ENCODE measurements at regions not wholly inside any gene's neighbourhood (a gene's known extent, or its start where the extent isn't known, plus 50 kb on each side); places are given as distances from the start of the nearest gene placed in this dataset.

DNA sequence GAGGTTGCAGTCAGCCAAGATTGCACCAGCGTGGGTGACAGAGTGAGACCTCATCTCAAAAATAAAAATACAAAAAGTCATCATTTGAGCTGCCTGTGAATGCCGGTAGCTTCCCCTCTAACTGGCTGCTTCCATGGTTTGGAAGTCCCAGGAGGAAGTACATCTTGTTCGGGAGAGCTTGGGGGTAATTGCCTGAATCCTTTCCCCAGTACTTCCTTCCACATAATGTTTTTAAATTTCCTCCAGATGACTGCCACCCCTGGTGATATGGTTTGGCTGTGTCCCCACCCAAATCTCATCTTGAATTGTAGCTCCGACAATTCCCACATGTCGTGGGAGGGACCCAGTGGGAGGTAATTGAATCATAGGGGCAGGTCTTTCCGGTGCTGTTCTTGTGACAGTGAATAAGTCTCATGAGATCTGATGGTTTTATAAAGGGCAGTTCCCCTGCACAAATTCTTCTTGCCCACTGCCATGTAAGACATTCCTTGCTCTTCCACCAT, 87.2 kb downstream of the SPRING1 start:
- DNase-seq: no peak

DNA sequence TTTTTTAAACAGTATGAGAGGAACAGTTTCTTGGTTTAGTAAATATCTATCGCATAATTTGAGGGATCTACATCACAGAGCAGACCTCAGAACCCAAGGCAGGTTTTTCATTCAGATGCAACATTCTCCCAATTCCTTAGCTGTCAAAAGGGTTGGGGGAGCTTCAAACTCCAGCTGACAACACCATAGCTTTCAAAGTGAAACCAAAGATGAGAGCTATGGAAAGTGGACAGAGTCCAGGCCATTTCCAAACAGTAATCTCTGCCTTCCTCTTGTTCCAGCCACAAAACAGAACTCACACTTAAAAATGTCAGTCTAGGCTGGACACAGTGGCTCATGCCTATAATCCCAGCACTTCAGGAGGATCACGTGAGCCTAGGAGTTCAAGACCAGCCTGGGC, 87.8 kb downstream of the SPRING1 start:
- no peak for DNase-seq

DNA sequence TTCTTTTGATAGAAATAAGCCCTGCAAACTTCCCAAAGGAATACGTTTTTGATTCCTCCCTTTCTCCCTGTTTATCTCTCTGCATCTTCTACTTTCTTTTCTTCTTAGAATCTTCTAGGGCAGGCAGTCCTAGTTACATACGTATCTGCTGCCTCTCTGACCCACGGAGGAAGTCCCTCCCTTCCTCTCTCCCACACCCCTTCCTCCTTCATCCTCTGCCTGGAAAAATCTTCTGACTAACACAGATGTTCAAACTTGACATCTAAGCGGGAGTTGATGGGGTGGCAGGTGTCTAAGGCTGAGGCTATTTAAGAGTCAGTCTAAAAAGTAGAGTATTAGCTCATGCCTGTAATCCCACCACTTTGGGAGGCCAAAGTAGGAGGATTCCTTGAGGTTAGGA, 88.6 kb downstream of the MAP1LC3B2 start:
- DNase-seq: no peak

DNA sequence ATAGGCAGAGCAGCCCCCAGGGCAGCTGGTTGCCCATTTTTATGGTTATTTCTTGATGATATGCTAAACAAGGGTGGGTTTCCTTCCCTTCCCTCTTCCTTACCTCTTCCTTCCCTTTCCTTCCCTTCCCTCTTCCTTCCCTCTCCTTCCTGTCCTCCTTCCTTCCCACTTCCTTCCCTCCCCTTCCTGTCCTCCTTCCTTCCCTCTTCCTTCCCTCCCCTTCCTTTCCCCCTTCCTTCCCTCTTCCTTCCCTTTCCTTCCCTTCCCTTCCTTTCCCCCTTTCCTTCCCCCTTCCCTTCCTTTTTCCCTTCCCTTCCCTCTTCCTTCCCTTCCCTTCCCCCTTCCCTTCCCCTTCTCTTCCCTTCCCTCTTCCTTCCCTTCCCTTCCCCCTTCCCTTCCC, 87.7 kb downstream of the MAP1LC3B2 start:
- DNase-seq: no peak

DNA sequence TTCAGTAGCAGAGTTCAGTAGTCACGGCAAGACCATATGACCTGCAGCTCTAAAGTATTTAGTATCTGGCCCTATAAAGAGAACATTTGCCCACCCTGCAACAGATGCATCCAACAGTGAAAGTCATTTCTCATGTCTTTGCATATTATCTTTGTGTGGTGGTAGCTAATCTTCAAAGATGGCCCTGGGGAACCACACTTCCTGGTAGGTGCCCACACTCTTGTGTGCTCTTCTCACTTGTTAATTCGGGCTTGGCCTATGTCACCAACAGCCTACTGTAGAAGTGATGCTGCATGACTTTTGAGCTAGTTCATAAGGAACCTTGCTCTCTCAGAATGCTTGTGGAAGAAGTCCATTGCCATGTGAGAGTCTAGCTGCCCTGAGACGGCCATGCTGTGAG, 85.6 kb downstream of the MAP1LC3B2 start:
- DNase-seq: no peak

DNA sequence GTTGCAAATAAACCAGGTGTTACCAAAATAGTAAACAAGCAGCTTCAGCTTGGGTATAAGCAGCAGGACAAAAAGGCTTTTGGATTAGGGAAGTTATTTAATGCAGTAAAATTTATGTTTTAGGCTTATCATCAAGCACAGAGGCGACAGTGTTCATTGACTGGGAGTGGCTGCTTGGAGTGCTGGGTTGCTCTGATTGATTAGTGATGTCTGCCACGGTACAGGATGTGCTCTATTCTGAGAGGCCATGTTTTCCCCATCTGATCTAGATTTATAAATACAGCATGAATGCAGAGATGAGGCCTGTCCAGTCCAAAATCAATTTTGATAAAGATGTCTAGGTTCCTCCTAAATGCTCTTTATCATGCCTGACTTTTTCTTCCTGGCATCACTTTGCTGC, 83.5 kb downstream of the MAP1LC3B2 start:
- DNase-seq: no peak

DNA sequence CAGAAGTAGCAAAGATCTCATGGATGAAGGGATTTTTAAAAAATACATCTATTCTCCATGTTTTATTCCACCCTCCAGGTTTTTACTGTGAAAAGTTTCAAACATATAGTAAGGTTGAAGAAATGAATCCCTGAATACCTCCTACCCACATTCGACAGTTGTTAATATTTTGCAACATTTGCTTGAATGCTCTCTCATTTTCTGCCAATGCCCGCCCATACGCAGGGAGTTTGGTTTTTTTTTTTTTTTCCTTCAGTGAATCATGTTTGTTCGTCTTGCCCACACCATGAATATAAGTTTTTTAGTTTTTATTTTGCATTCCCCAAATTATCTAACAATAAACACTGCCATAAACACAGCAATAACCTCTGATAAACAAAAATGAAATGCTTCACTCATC, 82.9 kb downstream of the MAP1LC3B2 start:
- DNase-seq: no peak

DNA sequence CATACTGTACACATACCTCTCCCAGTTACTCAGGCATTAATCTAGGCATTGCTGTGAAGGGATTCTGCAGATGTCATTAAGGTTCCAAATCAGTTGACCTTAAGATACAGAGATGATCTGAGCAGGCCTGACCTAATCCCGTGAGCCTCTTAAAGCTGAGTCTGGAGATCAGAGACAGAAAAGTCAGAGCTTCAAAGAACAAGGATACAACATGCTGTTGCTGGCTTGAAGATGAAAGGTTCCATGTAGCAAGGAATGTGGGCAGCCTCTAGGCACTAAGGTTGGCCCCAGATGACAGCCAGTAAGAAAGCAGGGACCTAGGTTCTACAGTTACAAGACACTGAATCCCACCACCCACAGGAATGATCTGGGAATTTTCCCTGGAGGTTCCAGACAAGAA, 81.1 kb downstream of the MAP1LC3B2 start:
- DNase-seq: no peak

DNA sequence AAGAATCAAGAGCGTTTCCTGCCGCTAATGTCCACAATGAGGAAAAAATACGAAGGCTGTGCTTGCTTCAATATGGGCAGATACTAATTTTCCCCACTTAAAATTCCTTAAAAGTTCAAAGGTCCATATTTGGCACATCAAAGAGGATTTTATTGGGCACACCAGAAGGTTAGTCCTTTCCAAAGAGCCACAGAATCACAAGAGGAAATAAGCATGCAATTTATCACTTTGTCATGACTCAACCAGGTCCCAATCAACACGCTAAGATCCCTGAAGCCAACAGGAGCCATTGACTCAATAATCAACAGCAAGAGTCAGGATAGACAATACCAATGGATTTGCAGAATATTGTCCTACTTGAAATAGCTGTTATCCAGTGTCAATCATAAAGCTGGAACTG, 80.6 kb downstream of the MAP1LC3B2 start:
- no peak for DNase-seq

DNA sequence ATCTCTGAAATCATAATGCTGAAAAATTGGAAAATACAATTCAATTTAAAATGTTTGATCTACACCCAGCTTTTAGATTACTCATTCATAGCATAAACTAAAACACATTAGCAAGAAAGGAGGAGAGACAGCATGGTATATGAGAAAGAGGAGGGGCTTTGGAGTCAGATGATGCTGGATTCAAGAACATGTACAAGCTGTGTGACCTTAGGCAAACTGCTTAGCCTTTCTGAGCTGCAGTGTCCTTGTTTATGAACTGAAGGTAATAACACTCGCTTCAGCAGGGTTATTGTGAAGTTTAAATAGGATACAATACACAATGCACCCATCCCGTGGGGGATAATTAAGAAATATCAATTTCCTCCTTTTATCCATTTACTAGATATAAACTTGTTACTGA, 79.2 kb downstream of the MAP1LC3B2 start:
- DNase-seq: no peak

DNA sequence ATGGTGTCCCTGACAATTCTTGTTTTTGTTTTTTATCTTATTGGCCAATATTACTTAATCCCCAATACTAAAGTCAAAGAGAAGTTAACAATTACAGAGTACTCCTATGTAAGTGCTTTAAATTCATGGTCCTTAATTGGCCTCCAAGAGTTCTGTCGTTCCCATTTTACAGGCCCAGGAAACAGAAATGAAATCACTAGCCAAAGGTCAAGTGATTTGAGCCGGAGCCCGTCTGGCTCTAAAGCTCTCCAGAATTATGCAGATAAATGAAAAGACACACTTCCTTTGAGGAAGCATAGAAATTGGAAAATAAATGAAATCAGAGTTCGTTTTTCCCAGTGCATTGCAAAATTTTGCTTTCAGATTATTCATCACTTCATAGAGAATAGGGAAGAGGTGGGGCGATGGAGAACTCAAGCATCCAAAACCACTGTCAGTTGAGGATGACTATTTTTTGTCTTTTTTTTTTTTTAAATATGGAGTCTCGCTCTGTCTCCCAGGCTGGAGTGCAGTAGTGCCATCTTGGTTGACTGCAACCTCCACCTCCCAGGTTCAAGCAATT, 78.5 kb downstream of the MAP1LC3B2 start:
- no peak for DNase-seq

DNA sequence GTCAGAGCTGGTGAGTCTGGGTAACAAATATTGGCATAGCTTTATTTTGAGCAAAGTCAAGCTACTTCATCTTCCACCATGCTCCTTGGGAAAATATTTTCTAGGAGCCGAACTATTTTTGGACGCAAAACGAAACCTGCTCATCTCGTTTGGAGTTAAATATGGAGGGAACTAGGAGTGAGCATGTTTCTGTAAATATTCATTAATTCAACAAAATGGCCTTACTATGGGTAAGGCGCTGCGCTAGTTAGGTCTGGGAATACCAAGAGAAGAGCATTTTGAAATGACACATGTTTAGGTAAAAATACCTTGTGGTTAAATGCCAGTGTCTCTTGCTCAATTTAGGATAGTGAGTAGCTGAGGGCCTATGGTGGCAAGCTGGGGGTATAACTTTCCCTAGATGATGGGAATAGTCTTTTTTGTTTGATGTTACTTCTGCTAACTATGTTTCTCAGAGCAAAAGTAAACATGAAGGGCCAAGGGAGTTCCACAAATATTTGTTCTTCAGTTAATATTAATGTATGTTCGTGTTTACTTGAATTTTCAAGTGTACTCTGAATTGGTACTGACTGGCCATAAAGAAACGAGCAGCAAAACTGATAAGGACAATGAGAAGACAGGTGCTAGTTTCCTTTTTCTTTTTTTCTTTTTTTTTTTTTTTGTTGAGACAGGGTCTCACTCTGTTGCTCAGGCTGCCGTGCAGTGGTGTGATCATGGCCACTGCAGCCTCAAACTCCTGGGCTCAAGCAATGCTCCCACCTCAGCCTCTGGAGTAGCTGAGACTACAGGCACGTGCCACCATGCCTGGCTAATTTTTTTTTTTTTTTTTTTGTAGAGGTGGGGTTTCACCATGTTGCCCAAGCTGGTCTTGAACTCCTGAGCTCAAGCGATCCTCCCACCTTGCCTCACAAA, 77.7 kb downstream of the MAP1LC3B2 start:
- no peak for DNase-seq

DNA sequence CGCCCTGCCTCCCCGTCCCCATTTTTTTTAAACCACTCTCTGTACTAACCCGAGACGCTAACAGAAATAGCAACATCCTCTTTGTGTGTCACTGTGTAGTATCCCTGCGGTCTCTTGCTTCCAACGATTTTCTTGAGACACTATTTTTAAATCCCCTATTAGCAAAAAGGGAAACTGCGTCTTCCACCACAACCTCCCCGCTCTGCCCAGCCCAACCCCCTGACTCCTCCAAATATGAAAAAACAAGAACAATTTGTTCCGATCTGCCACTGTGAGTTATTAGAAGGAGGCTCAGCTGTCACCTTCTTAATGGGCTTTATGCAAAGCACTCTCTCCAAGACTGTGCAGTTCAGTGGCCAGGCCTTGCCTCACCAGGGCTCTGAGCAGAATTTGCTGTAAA, 76.3 kb downstream of the MAP1LC3B2 start:
- no peak for DNase-seq

DNA sequence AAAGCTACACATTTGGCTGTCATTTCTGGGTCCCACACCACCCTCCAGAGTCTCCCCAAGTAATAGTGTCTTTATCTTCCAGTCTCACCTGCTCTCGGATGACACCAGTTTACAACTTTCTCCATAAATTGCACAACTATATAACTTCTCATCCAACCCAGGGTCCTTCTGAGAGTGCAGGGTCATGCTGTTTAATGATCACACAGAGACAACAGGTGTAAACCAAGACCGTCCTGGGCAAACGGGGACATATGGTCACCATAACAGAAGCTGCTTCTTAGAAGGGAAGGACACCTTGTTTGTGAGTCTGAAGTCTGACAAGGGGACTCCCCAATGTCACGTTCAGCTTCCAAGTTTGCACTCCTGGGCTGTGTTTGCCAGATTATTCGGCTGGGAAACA, 74.3 kb downstream of the MAP1LC3B2 start:
- DNase-seq: no peak

DNA sequence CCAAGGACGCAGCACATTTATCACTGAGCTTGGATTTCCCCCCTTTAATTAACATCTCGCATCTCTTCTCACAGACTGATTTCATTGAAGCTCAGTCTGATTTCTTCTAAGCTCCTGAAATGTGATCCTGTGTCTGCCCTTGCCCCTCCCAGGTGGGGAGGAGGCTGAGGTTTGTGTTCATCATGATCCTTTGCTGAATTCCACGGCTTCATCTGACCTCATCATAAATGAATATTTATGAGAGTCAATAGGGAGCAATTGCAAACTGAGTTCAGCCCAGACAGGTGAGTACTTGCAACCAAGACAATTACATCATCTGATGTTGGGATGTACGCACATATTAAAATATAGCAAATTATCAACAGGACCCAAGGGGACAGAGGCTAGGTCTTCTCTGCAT, 72.4 kb downstream of the MAP1LC3B2 start:
- no peak for DNase-seq

DNA sequence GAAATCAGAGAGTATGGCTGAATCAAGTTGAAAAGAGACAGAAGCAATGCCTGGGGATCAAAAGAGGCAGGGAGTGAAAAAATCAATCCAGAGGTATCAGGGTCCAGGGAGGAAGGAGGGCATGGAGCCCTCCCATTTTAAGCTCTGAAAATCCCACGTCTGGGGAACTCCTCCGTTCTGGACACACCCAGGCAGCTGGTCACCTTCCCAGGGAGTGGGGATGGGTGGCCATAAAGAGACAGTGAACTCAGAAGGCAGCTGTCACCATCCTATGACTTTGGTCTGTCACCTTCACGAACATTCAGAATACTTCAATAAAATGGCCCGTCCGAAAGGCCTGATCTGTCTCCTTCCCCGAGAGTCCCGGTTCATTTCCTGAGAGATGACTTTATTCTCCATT, 71.6 kb downstream of the MAP1LC3B2 start:
- no peak for DNase-seq

DNA sequence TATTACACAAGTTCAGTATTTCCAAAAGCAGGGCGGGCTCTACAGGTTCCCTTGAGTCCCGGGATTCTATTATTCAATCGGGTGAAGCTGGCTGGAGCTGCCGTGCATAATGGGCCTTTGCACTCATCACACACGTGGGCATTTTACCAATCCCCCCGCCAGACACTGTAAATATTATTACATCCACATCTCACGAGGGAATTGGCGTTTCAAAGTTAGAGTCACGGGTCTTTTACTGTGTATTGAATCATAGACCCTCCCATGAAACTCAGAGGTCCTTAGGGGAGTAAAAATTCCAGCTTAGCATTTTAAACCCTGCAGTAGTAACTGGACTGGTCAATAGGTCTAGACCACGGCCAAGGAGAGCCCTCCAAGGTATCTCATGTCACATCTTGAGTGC, 70.3 kb downstream of the MAP1LC3B2 start:
- DNase-seq: no peak

DNA sequence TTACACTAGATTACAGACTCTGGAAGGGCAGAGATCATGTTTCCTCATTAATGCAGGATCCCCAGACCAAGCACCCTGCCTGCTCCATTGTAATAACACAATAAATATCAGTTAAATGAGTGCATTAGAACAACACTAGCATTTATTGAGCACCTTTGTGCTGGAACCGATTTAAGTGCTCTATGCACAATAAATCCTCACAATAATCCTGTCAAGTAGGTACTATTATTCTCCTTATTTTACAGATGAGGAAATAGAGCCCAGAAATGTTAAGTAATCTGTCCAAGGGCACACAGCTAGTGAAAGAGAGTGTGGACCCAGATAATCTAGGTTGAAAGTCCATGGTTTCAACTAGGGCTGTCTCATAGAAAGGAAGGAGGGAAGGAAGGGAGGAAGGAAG, 69.8 kb downstream of the MAP1LC3B2 start:
- no peak for DNase-seq

DNA sequence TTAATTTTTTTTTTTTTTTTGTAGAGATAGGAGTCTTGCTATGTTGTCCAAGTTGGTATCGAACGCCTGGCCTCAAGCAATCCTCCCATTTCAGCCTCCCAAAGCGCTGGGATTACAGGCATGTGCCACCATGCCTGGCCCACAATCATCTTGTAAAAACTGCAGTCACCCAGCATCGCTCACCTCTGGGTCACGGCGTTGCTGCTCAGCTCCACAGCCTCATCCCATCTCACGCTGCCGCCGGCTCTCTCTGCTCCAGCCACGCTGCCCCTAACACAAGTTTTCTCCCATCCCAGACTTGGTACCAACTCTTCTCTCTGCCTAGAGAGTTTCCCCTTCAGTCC, 69.2 kb downstream of the MAP1LC3B2 start:
- no peak for DNase-seq

Measured in kidney glomerular epithelial cell (primary cell).